Astrocyte of the spinal cord (primary cell): ENCODE measurements at regions not wholly inside any gene's neighbourhood (a gene's known extent, or its start where the extent isn't known, plus 50 kb on each side); places are given as distances from the start of the nearest gene placed in this dataset.

Source experiments
- DNase-seq: peaks from one replicate; pipeline ENCODE4 v3.0.0; 2011; ENCODE audit warnings: low read depth, low spot score
- H3K4me3 ChIP-seq: 2 replicates; pipeline ENCODE4 v1.5.1; 2011; ENCODE audit warnings: low read depth, mild to moderate bottlenecking, low read length, moderate library complexity
- CTCF ChIP-seq: IDR thresholded peaks from 2 replicates; pipeline ENCODE4 v1.5.1; 2012; ENCODE audit warnings: low read depth, mild to moderate bottlenecking, low read length, inconsistent platforms
- in situ Hi-C: cut with HindIII; loops from 2 replicates; pipeline ENCODE4 v1.10.0; 2017; ENCODE audit warnings: low sequenced_read_pairs

- no peak for DNase-seq
- in situ Hi-C loops, result no loop called here
- H3K4me3 ChIP-seq, result no peak overlapping the region
Measured at GRCh38 chr18:75346671-75347070, 80.8 kb downstream of the SMIM21 start.

GRCh38 chr18:75344615-75345014 lies 82.9 kb downstream of the SMIM21 start:
- in situ Hi-C loops, result no loop called here
- DNase-seq, result no peak
- no peak for TF ChIP-seq CTCF
- H3K4me3 ChIP-seq, result no peak overlapping the region

More at GRCh38 chr18:75346671-75347070, 80.8 kb downstream of the SMIM21 start:
- TF ChIP-seq CTCF, result no peak

- in situ Hi-C loops, result no loop called here
- no peak for TF ChIP-seq CTCF
- no peak for DNase-seq
- H3K4me3 ChIP-seq, result no peak overlapping the region
Measured at GRCh38 chr18:75344161-75344560, 83.3 kb downstream of the SMIM21 start.

- in situ Hi-C loops, result no loop called here
- DNase-seq, result no peak
- no peak for TF ChIP-seq CTCF
- no peak overlapping the region for H3K4me3 ChIP-seq
Measured at GRCh38 chr18:75343389-75343788, 84.1 kb downstream of the SMIM21 start.

GRCh38 chr18:75341897-75342296 lies 85.6 kb downstream of the SMIM21 start:
- DNase-seq, result no peak
- H3K4me3 ChIP-seq, result no peak overlapping the region
- in situ Hi-C loops, result no loop called here
- no peak for TF ChIP-seq CTCF

GRCh38 chr18:75341267-75341666 lies 86.2 kb downstream of the SMIM21 start:
- in situ Hi-C loops, result no loop called here
- peak; percentile 33 for DNase-seq

More at GRCh38 chr18:75341267-75341666, 86.2 kb downstream of the SMIM21 start:
- TF ChIP-seq CTCF, result no peak
- H3K4me3 ChIP-seq, result no peak overlapping the region
